Mesodermal cell (in vitro differentiated cells): ENCODE measurements at regions not wholly inside any gene's neighbourhood (a gene's known extent, or its start where the extent isn't known, plus 50 kb on each side); places are given as distances from the start of the nearest gene placed in this dataset.
"Not testable (repeated sequence)": the region's sequence is repeated elsewhere in the genome, so short reads cannot be mapped to it uniquely, and the experiment has no call there.

Source experiments
- H3K27ac ChIP-seq: 2 replicates; pipeline ENCODE4 v1.7.0; 2013; ENCODE audit warnings: mild to moderate bottlenecking, low read depth, low read length, moderate library complexity; ENCODE audit not compliant: severe bottlenecking
- H3K36me3 ChIP-seq: 2 replicates; pipeline ENCODE4 v1.7.1; 2013; ENCODE audit warnings: mild to moderate bottlenecking, low read length, moderate library complexity; ENCODE audit not compliant: control insufficient read depth, insufficient read depth
- H3K4me1 ChIP-seq: one replicate; pipeline ENCODE4 v1.7.1; 2013; ENCODE audit warnings: mild to moderate bottlenecking, low read length; ENCODE audit not compliant: insufficient read depth, control insufficient read depth, poor library complexity, severe bottlenecking
- H3K4me3 ChIP-seq: 2 replicates; pipeline ENCODE4 v1.7.0; 2013; ENCODE audit warnings: low read length, control low read depth, mild to moderate bottlenecking; ENCODE audit not compliant: insufficient read depth, poor library complexity, severe bottlenecking; ENCODE audit errors: extremely low read depth
- H3K9me3 ChIP-seq: 2 replicates; pipeline ENCODE4 v1.7.1; 2013; ENCODE audit warnings: mild to moderate bottlenecking, low read length, moderate library complexity; ENCODE audit not compliant: control insufficient read depth
- WGBS, 2 experiments: methylation state at CpG; one replicate each; pipeline ENCODE4 v1.1.5; 2013; ENCODE audit warnings: missing lambda C conversion rate in 2 of 2; ENCODE audit not compliant: insufficient coverage in 2 of 2; 5-methylcytosine and 5-hydroxymethylcytosine counted together

DNA sequence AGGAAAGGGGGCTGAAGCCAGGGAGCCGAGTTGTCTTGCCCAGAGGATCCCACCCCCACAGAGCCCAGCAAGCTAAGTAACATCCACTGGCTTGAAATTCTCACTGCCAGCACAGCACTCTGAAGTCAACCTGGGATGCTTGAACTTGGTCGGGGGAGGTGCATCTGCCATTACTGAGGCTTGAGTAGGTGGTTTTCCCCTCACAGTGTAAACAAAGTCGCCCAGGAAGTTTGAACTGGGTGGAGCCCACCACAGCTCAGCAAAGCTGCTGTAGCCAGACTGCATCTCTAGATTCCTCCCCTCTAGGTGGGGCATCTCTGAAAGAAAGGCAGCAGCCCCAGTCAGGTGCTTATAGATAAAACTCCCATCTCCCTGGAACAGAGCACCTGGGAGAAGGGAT is 54.3 kb upstream of the GRIA3 start:
- H3K36me3 ChIP-seq, H3K4me1 ChIP-seq, H3K9me3 ChIP-seq, H3K4me3 ChIP-seq, H3K27ac ChIP-seq: not testable (repeated sequence)
- no CpG with 5 or more reads among the region's 3 CpGs for WGBS, 2 experiments
